Activated T-cell treated with anti-CD3 and anti-CD28 coated beads, Interleukin-2, amount 50 U/mL, for 24 hours (primary cell): ENCODE measurements at regions not wholly inside any gene's neighbourhood (a gene's known extent, or its start where the extent isn't known, plus 50 kb on each side); places are given as distances from the start of the nearest gene placed in this dataset.
A peak's percentile ranks its signal among the peaks of the same experiment; 100 is the strongest.

Experiments
- DNase-seq: peaks from one replicate; pipeline ENCODE4 v3.0.0-alpha.2; 2020
- H3K27ac Mint-ChIP-seq: 2 replicates; pipeline ENCODE4 v1.8.0; 2020; ENCODE audit warnings: mild to moderate bottlenecking, mixed read lengths
- H3K27me3 Mint-ChIP-seq: 2 replicates; pipeline ENCODE4 v1.8.0; 2020; ENCODE audit warnings: mixed read lengths
- H3K36me3 Mint-ChIP-seq: 2 replicates; pipeline ENCODE4 v1.8.0; 2020; ENCODE audit warnings: low read depth, mixed read lengths
- H3K4me1 Mint-ChIP-seq: 2 replicates; pipeline ENCODE4 v1.8.0; 2020; ENCODE audit warnings: low read depth, mixed read lengths
- H3K4me3 Mint-ChIP-seq: 2 replicates; pipeline ENCODE4 v1.8.0; 2020; ENCODE audit warnings: mild to moderate bottlenecking, moderate library complexity, mixed read lengths
- H3K9me3 Mint-ChIP-seq: 2 replicates; pipeline ENCODE4 v1.8.0; 2020; ENCODE audit warnings: mixed read lengths

GRCh38 chr21:28761674-28762356 is 230.9 kb downstream of the LTN1 start:
- DNase-seq, result no peak
- Mint-ChIP-seq H3K9me3 (peaks cover 13% of the 10 kb centered on the region), H3K27me3 (no peaks in the 10 kb centered on the region), H3K4me1 (peaks cover 1% of the 10 kb centered on the region), H3K36me3 (peaks cover 5% of the 10 kb centered on the region), H3K27ac (no peak overlapping the region), H3K4me3 (no peak overlapping the region)

GRCh38 chr21:28758883-28759242 is 233.8 kb downstream of the LTN1 start:
- peaks cover 4% of the 10 kb centered on the region for H3K9me3 Mint-ChIP-seq
- H3K27ac Mint-ChIP-seq, result no peak overlapping the region
- no peaks in the 10 kb centered on the region for H3K27me3 Mint-ChIP-seq
- DNase-seq, result no peak
- no peaks in the 10 kb centered on the region for H3K4me1 Mint-ChIP-seq
- H3K36me3 Mint-ChIP-seq, result no peaks in the 10 kb centered on the region
- H3K4me3 Mint-ChIP-seq, result no peak overlapping the region

GRCh38 chr21:28758042-28758882 is 234.4 kb downstream of the LTN1 start:
- no peaks in the 10 kb centered on the region for H3K27me3 Mint-ChIP-seq
- no peak overlapping the region for H3K27ac Mint-ChIP-seq
- H3K4me1 Mint-ChIP-seq, result no peaks in the 10 kb centered on the region
- H3K36me3 Mint-ChIP-seq, result no peaks in the 10 kb centered on the region
- peaks cover 4% of the 10 kb centered on the region for H3K9me3 Mint-ChIP-seq
- H3K4me3 Mint-ChIP-seq, result no peak overlapping the region
- no peak for DNase-seq

GRCh38 chr21:28754862-28755261 is 237.8 kb downstream of the LTN1 start:
- Mint-ChIP-seq H3K27ac (no peak overlapping the region), H3K4me1 (peaks cover 2% of the 10 kb centered on the region), H3K36me3 (no peaks in the 10 kb centered on the region), H3K9me3 (peaks cover 3% of the 10 kb centered on the region), H3K4me3 (no peak overlapping the region), H3K27me3 (no peaks in the 10 kb centered on the region)
- no peak for DNase-seq

GRCh38 chr21:28754127-28754611 is 238.5 kb downstream of the LTN1 start:
- no peak for DNase-seq
- H3K27me3 Mint-ChIP-seq, result no peaks in the 10 kb centered on the region
- no peaks in the 10 kb centered on the region for H3K36me3 Mint-ChIP-seq
- no peaks in the 10 kb centered on the region for H3K9me3 Mint-ChIP-seq
- no peak overlapping the region for H3K4me3 Mint-ChIP-seq
- no peak overlapping the region for H3K27ac Mint-ChIP-seq
- peaks cover 2% of the 10 kb centered on the region for H3K4me1 Mint-ChIP-seq

GRCh38 chr21:28752131-28752530 is 240.5 kb downstream of the LTN1 start:
- H3K4me1 Mint-ChIP-seq, result peaks cover 2% of the 10 kb centered on the region
- H3K4me3 Mint-ChIP-seq, result no peak overlapping the region
- H3K9me3 Mint-ChIP-seq, result no peaks in the 10 kb centered on the region
- no peak overlapping the region for H3K27ac Mint-ChIP-seq
- H3K27me3 Mint-ChIP-seq, result no peaks in the 10 kb centered on the region
- no peaks in the 10 kb centered on the region for H3K36me3 Mint-ChIP-seq
- DNase-seq, result no peak

GRCh38 chr21:28751176-28751575 is 241.5 kb downstream of the LTN1 start:
- H3K27ac Mint-ChIP-seq, result no peak overlapping the region
- no peak for DNase-seq
- no peaks in the 10 kb centered on the region for H3K36me3 Mint-ChIP-seq

GRCh38 chr21:28750565-28750964 is 242.1 kb downstream of the LTN1 start:
- H3K4me1 Mint-ChIP-seq, result peaks cover 2% of the 10 kb centered on the region
- H3K4me3 Mint-ChIP-seq, result no peak overlapping the region
- DNase-seq, result no peak
- H3K27me3 Mint-ChIP-seq, result no peaks in the 10 kb centered on the region
- no peak overlapping the region for H3K27ac Mint-ChIP-seq
- no peaks in the 10 kb centered on the region for H3K9me3 Mint-ChIP-seq
- H3K36me3 Mint-ChIP-seq, result no peaks in the 10 kb centered on the region

More at GRCh38 chr21:28751176-28751575, 241.5 kb downstream of the LTN1 start:
- Mint-ChIP-seq H3K9me3 (no peaks in the 10 kb centered on the region), H3K27me3 (no peaks in the 10 kb centered on the region), H3K4me1 (peaks cover 2% of the 10 kb centered on the region), H3K4me3 (no peak overlapping the region)

GRCh38 chr21:28749536-28749935 is 243.1 kb downstream of the LTN1 start:
- Mint-ChIP-seq H3K4me1 (peaks cover 2% of the 10 kb centered on the region), H3K27ac (no peak overlapping the region), H3K4me3 (no peak overlapping the region)

GRCh38 chr21:28747464-28747863 is 245.2 kb downstream of the LTN1 start:
- no peak overlapping the region for H3K27ac Mint-ChIP-seq
- no peaks in the 10 kb centered on the region for H3K36me3 Mint-ChIP-seq
- H3K9me3 Mint-ChIP-seq, result no peaks in the 10 kb centered on the region
- H3K4me3 Mint-ChIP-seq, result no peak overlapping the region
- H3K4me1 Mint-ChIP-seq, result peaks cover 2% of the 10 kb centered on the region
- no peak for DNase-seq
- H3K27me3 Mint-ChIP-seq, result no peaks in the 10 kb centered on the region

More at GRCh38 chr21:28749536-28749935, 243.1 kb downstream of the LTN1 start:
- Mint-ChIP-seq H3K9me3 (no peaks in the 10 kb centered on the region), H3K36me3 (no peaks in the 10 kb centered on the region), H3K27me3 (no peaks in the 10 kb centered on the region)
- no peak for DNase-seq

- no peak overlapping the region for H3K4me3 Mint-ChIP-seq
- no peak overlapping the region for H3K27ac Mint-ChIP-seq
- no peaks in the 10 kb centered on the region for H3K36me3 Mint-ChIP-seq
- no peak for DNase-seq
- no peaks in the 10 kb centered on the region for H3K9me3 Mint-ChIP-seq
- no peaks in the 10 kb centered on the region for H3K27me3 Mint-ChIP-seq
- H3K4me1 Mint-ChIP-seq, result peaks cover under 1% of the 10 kb centered on the region
These were observed 246.5 kb downstream of the LTN1 start for GRCh38 chr21:28746166-28746565.

GRCh38 chr21:28745131-28746016 is 247.3 kb downstream of the LTN1 start:
- H3K4me3 Mint-ChIP-seq, result no peak overlapping the region

GRCh38 chr21:28743723-28744122 is 249.0 kb downstream of the LTN1 start:
- Mint-ChIP-seq H3K9me3 (no peaks in the 10 kb centered on the region), H3K27ac (no peak overlapping the region), H3K36me3 (no peaks in the 10 kb centered on the region), H3K27me3 (no peaks in the 10 kb centered on the region), H3K4me1 (peaks cover 8% of the 10 kb centered on the region), H3K4me3 (no peak overlapping the region)
- DNase-seq, result no peak

More at GRCh38 chr21:28745131-28746016, 247.3 kb downstream of the LTN1 start:
- H3K9me3 Mint-ChIP-seq, result no peaks in the 10 kb centered on the region
- peak; percentile 66 for DNase-seq
- H3K36me3 Mint-ChIP-seq, result no peaks in the 10 kb centered on the region
- no peaks in the 10 kb centered on the region for H3K4me1 Mint-ChIP-seq
- no peaks in the 10 kb centered on the region for H3K27me3 Mint-ChIP-seq
- H3K27ac Mint-ChIP-seq, result no peak overlapping the region

GRCh38 chr21:28742527-28742926 is 250.2 kb downstream of the LTN1 start:
- H3K36me3 Mint-ChIP-seq, result no peaks in the 10 kb centered on the region
- peaks cover 13% of the 10 kb centered on the region for H3K4me1 Mint-ChIP-seq

More at GRCh38 chr21:28742527-28742926, 250.2 kb downstream of the LTN1 start:
- Mint-ChIP-seq H3K9me3 (no peaks in the 10 kb centered on the region), H3K27me3 (no peaks in the 10 kb centered on the region), H3K4me3 (no peak overlapping the region), H3K27ac (no peak overlapping the region)
- DNase-seq, result no peak
